ENCODE measurements at regions not wholly inside any gene's neighbourhood (a gene's known extent, or its start where the extent isn't known, plus 50 kb on each side); places are given as distances from the start of the nearest gene placed in this dataset.

- TF ChIP-seq CHD7 (IDR thresholded peaks at IDR 0.05; ENCODE audit: insufficient replicate concordance, low read length), result no peak
Measured at GRCh38 chr3:117531078-117531767, 821.6 kb downstream of the TUSC7 start (continued).
